ENCODE measurements at regions not wholly inside any gene's neighbourhood (a gene's known extent, or its start where the extent isn't known, plus 50 kb on each side); places are given as distances from the start of the nearest gene placed in this dataset.

- TF ChIP-seq EZH2 (IDR thresholded peaks at IDR 0.05; ENCODE audit: low read length, missing control alignments), result no peak
- no peak for TF ChIP-seq CTCF (conservative IDR thresholded peaks at IDR 0.05 in 1 of 2, IDR thresholded peaks at IDR 0.05 in 1 of 2; ENCODE audit: low read depth in 1 of 2, low read length in 2 of 2)
Measured at GRCh38 chr2:81589406-81589805, 1284.9 kb upstream of the LRRTM1 start.

Measured in fibroblast of lung (primary cell).